H1 (cell line): ENCODE measurements at regions not wholly inside any gene's neighbourhood (a gene's known extent, or its start where the extent isn't known, plus 50 kb on each side); places are given as distances from the start of the nearest gene placed in this dataset.
"Not testable (repeated sequence)": the region's sequence is repeated elsewhere in the genome, so short reads cannot be mapped to it uniquely, and the experiment has no call there.

Experiments
- CTCF ChIA-PET: fragments of 300-600 bp; sonication (Branson Sonifier 250); formaldehyde crosslinking; loops from one replicate; lab custom pipeline; 2021; ENCODE audit not compliant: partially characterized antibody; lab: Charles Lee
- POLR2A ChIA-PET: fragments of 300-600 bp; sonication (Branson Sonifier 250); formaldehyde crosslinking; loops from one replicate; lab custom pipeline; 2021; ENCODE audit warnings: inconsistent platforms; ENCODE audit not compliant: partially characterized antibody; lab: Charles Lee
- DNase-seq, 2 experiments: peaks; one replicate each; pipeline versions ENCODE4 v3.0.0 to v3.0.0-alpha.2; 2010 to 2022; ENCODE audit warnings: low spot score in 2 of 2, low read depth in 1 of 2, mixed read lengths in 1 of 2
- FAIRE-seq: peaks from 2 replicates; lab custom pipeline; 2011; peaks lifted over from hg19 to GRCh38; lab: Jason Lieb, UNC
- H2AFZ ChIP-seq: 2 replicates; pipeline ENCODE4 v1.8.1; 2012; ENCODE audit warnings: low read length, inconsistent platforms
- H2AK5ac ChIP-seq: 2 replicates; pipeline ENCODE4 v1.6.1; 2013; ENCODE audit warnings: low read depth, low read length
- H2BK120ac ChIP-seq: replicated peaks from 2 replicates; pipeline ENCODE3; 2013; ENCODE audit warnings: low read depth, low read length, inconsistent platforms
- H2BK12ac ChIP-seq: 2 replicates; pipeline ENCODE4 v1.6.1; 2013; ENCODE audit warnings: low read depth, low read length
- H2BK15ac ChIP-seq: 2 replicates; pipeline ENCODE4 v1.6.1; 2013; ENCODE audit warnings: low read length
- H2BK20ac ChIP-seq: 2 replicates; pipeline ENCODE4 v1.6.1; 2013; ENCODE audit warnings: low read length
- H2BK5ac ChIP-seq: 2 replicates; pipeline ENCODE4 v1.6.1; 2013; ENCODE audit warnings: low read depth, low read length
- H3K14ac ChIP-seq: 2 replicates; pipeline ENCODE4 v1.6.1; 2013; ENCODE audit warnings: inconsistent platforms; ENCODE audit not compliant: insufficient read length
- H3K18ac ChIP-seq: 2 replicates; pipeline ENCODE4 v1.6.1; 2013; ENCODE audit warnings: low read length; ENCODE audit errors: extremely low read depth
- H3K23ac ChIP-seq: 2 replicates; pipeline ENCODE4 v1.6.1; 2013; ENCODE audit warnings: inconsistent platforms; ENCODE audit not compliant: insufficient read length
- H3K23me2 ChIP-seq: 2 replicates; pipeline ENCODE4 v1.6.1; 2013; ENCODE audit warnings: low read depth, low read length
- H3K27ac ChIP-seq: 2 replicates; pipeline ENCODE4 v1.6.1; 2011; ENCODE audit warnings: low read depth, low read length, inconsistent platforms
- H3K27me3 ChIP-seq, 4 experiments: replicated peaks in 1 of 4; 1 replicate in 1 of 4; 2 replicates in 3 of 4; pipeline versions ENCODE4 v1.6.1 to v1.8.1; 2011 to 2013; ENCODE audit warnings: low read length in 3 of 4, mild to moderate bottlenecking in 3 of 4, inconsistent platforms in 2 of 4, mixed read lengths in 2 of 4, moderate library complexity in 1 of 4; ENCODE audit not compliant: control insufficient read depth in 3 of 4, insufficient read depth in 3 of 4; ENCODE audit errors: extremely low read depth in 1 of 4
- H3K36me3 ChIP-seq, 4 experiments: 2 replicates each; pipeline versions ENCODE4 v1.6.1 to v1.8.1; 2011 to 2013; ENCODE audit warnings: mild to moderate bottlenecking in 4 of 4, low read length in 3 of 4, moderate library complexity in 2 of 4, control low read depth in 1 of 4, inconsistent platforms in 1 of 4; ENCODE audit not compliant: insufficient read depth in 4 of 4, control insufficient read depth in 2 of 4
- H3K4ac ChIP-seq: replicated peaks from 2 replicates; pipeline ENCODE3; 2013; ENCODE audit warnings: low read length, low read depth, mixed read lengths, inconsistent platforms; ENCODE audit not compliant: insufficient read length
- H3K4me1 ChIP-seq, 4 experiments: replicated peaks in 1 of 4; 1 replicate in 1 of 4; 2 replicates in 3 of 4; pipeline versions ENCODE4 v1.6.1 to v1.8.1; 2011 to 2013; ENCODE audit warnings: low read length in 3 of 4, inconsistent platforms in 2 of 4, mixed read lengths in 1 of 4; ENCODE audit not compliant: insufficient read depth in 4 of 4, control insufficient read depth in 3 of 4
- H3K4me2 ChIP-seq, 2 experiments: 2 replicates each; pipeline versions ENCODE4 v1.6.1 to v1.8.1; 2011 to 2013; ENCODE audit warnings: low read depth in 2 of 2, low read length in 2 of 2, control low read depth in 1 of 2, inconsistent platforms in 1 of 2, mild to moderate bottlenecking in 1 of 2; ENCODE audit not compliant: insufficient read depth in 1 of 2
- H3K4me3 ChIP-seq, 4 experiments: fragments of 200-600, 300-600 bp in 1 of 4; sonication (generic), shearing (Covaris generic), sonication (Bioruptor Twin) in 1 of 4; 2 replicates each; pipeline versions ENCODE4 v1.5.1 to v1.8.1; 2011 to 2016; ENCODE audit warnings: low read length in 4 of 4, low read depth in 3 of 4, control low read depth in 2 of 4, inconsistent platforms in 2 of 4, mild to moderate bottlenecking in 2 of 4, mixed read lengths in 1 of 4, moderate library complexity in 1 of 4; ENCODE audit not compliant: insufficient read depth in 2 of 4; ENCODE audit errors: extremely low read depth in 1 of 4
- H3K56ac ChIP-seq: replicated peaks from 2 replicates; pipeline ENCODE3; 2013; ENCODE audit warnings: low read depth, mild to moderate bottlenecking, mixed read lengths, low read length, inconsistent platforms; ENCODE audit not compliant: insufficient read length
- H3K79me1 ChIP-seq: 2 replicates; pipeline ENCODE4 v1.6.1; 2013; ENCODE audit warnings: low read depth, low read length, control low read depth
- H3K79me2 ChIP-seq, 2 experiments: 2 replicates each; pipeline versions ENCODE4 v1.6.1 to v1.8.1; 2012 to 2013; ENCODE audit warnings: low read length in 2 of 2, mild to moderate bottlenecking in 2 of 2, inconsistent platforms in 1 of 2; ENCODE audit not compliant: insufficient read depth in 2 of 2, control insufficient read depth in 1 of 2
- H3K9ac ChIP-seq, 4 experiments: replicated peaks in 1 of 4; 1 replicate in 1 of 4; 2 replicates in 3 of 4; pipeline versions ENCODE4 v1.6.1 to v1.8.1; 2011 to 2013; ENCODE audit warnings: low read depth in 3 of 4, low read length in 3 of 4, control low read depth in 2 of 4, mild to moderate bottlenecking in 2 of 4, moderate library complexity in 2 of 4, inconsistent platforms in 1 of 4; ENCODE audit errors: extremely low read depth in 1 of 4
- H3K9me3 ChIP-seq, 2 experiments: 2 replicates each; pipeline versions ENCODE4 v1.6.1 to v1.8.1; 2012 to 2013; ENCODE audit warnings: mild to moderate bottlenecking in 2 of 2, moderate library complexity in 2 of 2, control low read depth in 1 of 2, inconsistent platforms in 1 of 2, low read depth in 1 of 2, low read length in 1 of 2, mixed read lengths in 1 of 2; ENCODE audit not compliant: insufficient read depth in 2 of 2
- H4K20me1 ChIP-seq, 2 experiments: replicated peaks in 1 of 2; 2 replicates each; pipeline versions ENCODE3 to v1.8.1; 2011 to 2013; ENCODE audit warnings: inconsistent platforms in 2 of 2, low read length in 2 of 2, mild to moderate bottlenecking in 1 of 2; ENCODE audit not compliant: insufficient read depth in 2 of 2, control insufficient read depth in 1 of 2
- H4K5ac ChIP-seq: 2 replicates; pipeline ENCODE4 v1.6.1; 2013; ENCODE audit warnings: low read length, low read depth, mixed read lengths, inconsistent platforms; ENCODE audit not compliant: insufficient read length
- H4K8ac ChIP-seq: 2 replicates; pipeline ENCODE4 v1.8.0; 2013; ENCODE audit warnings: mild to moderate bottlenecking, moderate library complexity, low read length, inconsistent platforms; ENCODE audit not compliant: insufficient read depth; ENCODE audit errors: extremely low read depth
- H4K91ac ChIP-seq: replicated peaks from 2 replicates; pipeline ENCODE3; 2013; ENCODE audit warnings: low read length, mixed read lengths, inconsistent platforms; ENCODE audit not compliant: insufficient read length
- CEBPB ChIP-seq: IDR thresholded peaks from 2 replicates; pipeline ENCODE4 v1.6.1; 2012; ENCODE audit warnings: low read depth, low read length
- WGBS, 2 experiments: shearing (Covaris generic) in 1 of 2; methylation state at CpG; one replicate each; pipeline versions ENCODE4 v1.1.6 to v1.1.7; 2013 to 2015; ENCODE audit warnings: low lambda C conversion rate in 2 of 2, mixed read lengths in 2 of 2, inconsistent platforms in 1 of 2, low coverage in 1 of 2, missing lambda C conversion rate in 1 of 2; ENCODE audit not compliant: insufficient replicate concordance in 2 of 2, insufficient coverage in 1 of 2, insufficient read length in 1 of 2; ENCODE audit errors: extremely low coverage in 1 of 2, missing lambda C conversion rate in 1 of 2; 5-methylcytosine and 5-hydroxymethylcytosine counted together

- H3K79me2 ChIP-seq, H3K4me1 ChIP-seq, H2AK5ac ChIP-seq, H3K9me3 ChIP-seq, H3K4me3 ChIP-seq, H3K23me2 ChIP-seq, H3K56ac ChIP-seq, H3K14ac ChIP-seq, H4K8ac ChIP-seq, POLR2A ChIA-PET, DNase-seq, H2BK20ac ChIP-seq, H3K23ac ChIP-seq, H3K27ac ChIP-seq, H3K27me3 ChIP-seq, H3K9ac ChIP-seq, H3K79me1 ChIP-seq, FAIRE-seq, H2BK5ac ChIP-seq, H3K18ac ChIP-seq, H2BK120ac ChIP-seq, H4K5ac ChIP-seq, H2AFZ ChIP-seq, CTCF ChIA-PET, H3K4me2 ChIP-seq, H3K4ac ChIP-seq, H4K91ac ChIP-seq, H4K20me1 ChIP-seq, H3K36me3 ChIP-seq, H2BK15ac ChIP-seq, H2BK12ac ChIP-seq: not testable (repeated sequence)
- TF ChIP-seq CEBPB = peak; percentile 71
- 85% methylated on average over 9 of the region's 9 CpGs; no CpG with 5 or more reads in 1 of the 2 experiments for WGBS, 2 experiments
These were observed 119.8 kb upstream of the NETO1 start for GRCh38 chr18:72987570-72987969.
